Endothelial cell of umbilical vein (primary cell): ENCODE measurements at regions not wholly inside any gene's neighbourhood (a gene's known extent, or its start where the extent isn't known, plus 50 kb on each side); places are given as distances from the start of the nearest gene placed in this dataset.

ENCODE experiments used
- FOS ChIP-seq: IDR thresholded peaks from 2 replicates; pipeline ENCODE4 v1.6.1; 2011; ENCODE audit warnings: mild to moderate bottlenecking, low read length, moderate library complexity, borderline replicate concordance; ENCODE audit not compliant: insufficient read depth
- GATA2 ChIP-seq: IDR thresholded peaks from 2 replicates; pipeline ENCODE4 v1.7.0; 2011; ENCODE audit warnings: low read depth, mild to moderate bottlenecking, moderate library complexity, mixed read lengths, low read length; ENCODE audit not compliant: insufficient read length, insufficient read depth
- POLR2A ChIP-seq: IDR thresholded peaks from 2 replicates; pipeline ENCODE4 v1.6.1; 2012; ENCODE audit warnings: low read depth, mild to moderate bottlenecking, control low read depth, low read length
- POLR2AphosphoS5 ChIP-seq: IDR thresholded peaks from 2 replicates; pipeline ENCODE4 v1.6.1; 2012; ENCODE audit warnings: low read depth, mild to moderate bottlenecking, control low read depth, low read length, moderate library complexity; ENCODE audit not compliant: insufficient read depth
- TF ChIP-seq, protein P1 (sequence below), 2 donors: IDR thresholded peaks; 1 replicate in 1 of 2; 2 replicates in 1 of 2; pipeline ENCODE4 v1.5.1; 2011; ENCODE audit warnings: low read length in 2 of 2, mild to moderate bottlenecking in 2 of 2, moderate library complexity in 2 of 2, control low read depth in 1 of 2, inconsistent platforms in 1 of 2, low read depth in 1 of 2; ENCODE audit not compliant: insufficient read depth in 1 of 2; ENCODE audit errors: extremely low read depth in 1 of 2

- no peak for TF ChIP-seq POLR2A
- TF ChIP-seq, protein P1, sequence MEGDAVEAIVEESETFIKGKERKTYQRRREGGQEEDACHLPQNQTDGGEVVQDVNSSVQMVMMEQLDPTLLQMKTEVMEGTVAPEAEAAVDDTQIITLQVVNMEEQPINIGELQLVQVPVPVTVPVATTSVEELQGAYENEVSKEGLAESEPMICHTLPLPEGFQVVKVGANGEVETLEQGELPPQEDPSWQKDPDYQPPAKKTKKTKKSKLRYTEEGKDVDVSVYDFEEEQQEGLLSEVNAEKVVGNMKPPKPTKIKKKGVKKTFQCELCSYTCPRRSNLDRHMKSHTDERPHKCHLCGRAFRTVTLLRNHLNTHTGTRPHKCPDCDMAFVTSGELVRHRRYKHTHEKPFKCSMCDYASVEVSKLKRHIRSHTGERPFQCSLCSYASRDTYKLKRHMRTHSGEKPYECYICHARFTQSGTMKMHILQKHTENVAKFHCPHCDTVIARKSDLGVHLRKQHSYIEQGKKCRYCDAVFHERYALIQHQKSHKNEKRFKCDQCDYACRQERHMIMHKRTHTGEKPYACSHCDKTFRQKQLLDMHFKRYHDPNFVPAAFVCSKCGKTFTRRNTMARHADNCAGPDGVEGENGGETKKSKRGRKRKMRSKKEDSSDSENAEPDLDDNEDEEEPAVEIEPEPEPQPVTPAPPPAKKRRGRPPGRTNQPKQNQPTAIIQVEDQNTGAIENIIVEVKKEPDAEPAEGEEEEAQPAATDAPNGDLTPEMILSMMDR (IDR thresholded peaks at IDR 0.05; ENCODE audit: extremely low read depth in 1 of 2, insufficient read depth in 1 of 2, low read depth in 1 of 2, low read length in 2 of 2): no peak
- no peak for TF ChIP-seq POLR2AphosphoS5
- TF ChIP-seq GATA2: no peak
- TF ChIP-seq FOS: no peak
Observed at GRCh38 chr21:15140321-15141019, 75.7 kb upstream of the NRIP1 start.
